Fibroblast of lung (primary cell): ENCODE measurements at regions not wholly inside any gene's neighbourhood (a gene's known extent, or its start where the extent isn't known, plus 50 kb on each side); places are given as distances from the start of the nearest gene placed in this dataset.
A peak's percentile ranks its signal among the peaks of the same experiment; 100 is the strongest.

Source experiments
- DNase-seq, 2 donors: peaks; one replicate each; pipeline versions ENCODE4 v3.0.0 to v3.0.0-alpha.2; 2010; ENCODE audit warnings: low read depth in 2 of 2
- H2AFZ ChIP-seq: 2 replicates; pipeline ENCODE4 v1.5.1; 2012; ENCODE audit warnings: low read length, control low read depth, inconsistent platforms
- H3K27ac ChIP-seq: 2 replicates; pipeline ENCODE4 v1.5.1; 2011; ENCODE audit warnings: low read length, control low read depth; ENCODE audit not compliant: insufficient read depth
- H3K27me3 ChIP-seq: 2 replicates; pipeline ENCODE4 v1.5.1; 2011; ENCODE audit warnings: mild to moderate bottlenecking, low read length; ENCODE audit not compliant: control insufficient read depth, insufficient read depth
- H3K36me3 ChIP-seq: 2 replicates; pipeline ENCODE4 v1.5.1; 2011; ENCODE audit warnings: low read length; ENCODE audit not compliant: control insufficient read depth, insufficient read depth
- H3K4me1 ChIP-seq: 2 replicates; pipeline ENCODE4 v1.5.1; 2011; ENCODE audit warnings: low read length; ENCODE audit not compliant: control insufficient read depth, insufficient read depth; ENCODE audit errors: extremely low read depth
- H3K4me2 ChIP-seq: 2 replicates; pipeline ENCODE4 v1.5.1; 2011; ENCODE audit warnings: low read length, control low read depth; ENCODE audit not compliant: insufficient read depth; ENCODE audit errors: extremely low read depth
- H3K4me3 ChIP-seq, 4 experiments: fragments of 200-600 bp in 1 of 4; sonication (generic) in 1 of 4; replicated peaks in 1 of 4; 2 replicates each; pipeline ENCODE4 v1.5.1; 2011 to 2016; ENCODE audit warnings: low read length in 4 of 4, low read depth in 3 of 4, mild to moderate bottlenecking in 3 of 4, control low read depth in 2 of 4, inconsistent platforms in 1 of 4, mixed read lengths in 1 of 4; ENCODE audit not compliant: insufficient read depth in 1 of 4; ENCODE audit errors: control extremely low read depth in 1 of 4
- H3K79me2 ChIP-seq: 2 replicates; pipeline ENCODE4 v1.5.1; 2012; ENCODE audit warnings: mild to moderate bottlenecking, low read length, inconsistent platforms; ENCODE audit not compliant: control insufficient read depth, insufficient read depth
- H3K9ac ChIP-seq: 2 replicates; pipeline ENCODE4 v1.5.1; 2011; ENCODE audit warnings: mild to moderate bottlenecking, low read length, control low read depth; ENCODE audit not compliant: insufficient read depth
- H3K9me3 ChIP-seq: 2 replicates; pipeline ENCODE4 v1.5.1; 2012; ENCODE audit warnings: low read depth, low read length; ENCODE audit not compliant: control insufficient read depth, insufficient read depth
- H4K20me1 ChIP-seq: 2 replicates; pipeline ENCODE4 v1.5.1; 2011; ENCODE audit warnings: low read length; ENCODE audit not compliant: control insufficient read depth, insufficient read depth; ENCODE audit errors: extremely low read depth
- CTCF ChIP-seq, 2 donors: IDR thresholded peaks in 1 of 2; conservative IDR thresholded peaks in 1 of 2; 1 replicate in 1 of 2; 2 replicates in 1 of 2; pipeline ENCODE4 v1.5.1; 2011 to 2012; ENCODE audit warnings: low read length in 2 of 2, control low read depth in 1 of 2, inconsistent platforms in 1 of 2, low read depth in 1 of 2, mild to moderate bottlenecking in 1 of 2
- EZH2 ChIP-seq: IDR thresholded peaks from 2 replicates; pipeline ENCODE4 v1.5.1; 2012; ENCODE audit warnings: low read length, control low read depth, mild to moderate bottlenecking; ENCODE audit errors: missing control alignments

DNA sequence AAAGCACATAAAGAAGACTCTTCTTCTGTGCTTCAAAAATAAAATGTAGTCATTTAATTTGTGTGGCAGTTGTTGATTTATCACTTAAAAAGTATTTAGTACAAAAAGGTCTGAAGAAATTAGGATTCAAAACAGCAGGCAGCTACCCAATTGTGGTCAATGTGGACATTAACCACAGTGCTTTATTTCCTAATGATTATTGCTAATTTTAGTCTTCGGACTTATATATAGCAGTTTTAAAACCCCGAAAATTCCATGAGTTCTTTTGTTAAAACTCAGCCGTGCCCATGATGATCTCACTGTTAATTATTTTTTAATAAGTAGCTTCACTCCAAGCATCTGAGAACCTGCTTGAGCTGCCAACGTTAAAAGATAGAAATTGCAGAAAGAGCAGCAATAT is 594.3 kb downstream of the STK39 start:
- no peak overlapping the region for H3K4me3 ChIP-seq
- no peaks in the 10 kb centered on the region for H4K20me1 ChIP-seq
- DNase-seq = peak in 1 of 2 donors; percentile 53
- no peak overlapping the region for H2AFZ ChIP-seq
- H3K27me3 ChIP-seq = no peaks in the 10 kb centered on the region
- TF ChIP-seq EZH2 (no peak), CTCF (conservative IDR thresholded peaks at IDR 0.05 in 1 of 2, IDR thresholded peaks at IDR 0.05 in 1 of 2; ENCODE audit: low read depth in 1 of 2, low read length in 2 of 2) (no peak)
- no peaks in the 10 kb centered on the region for H3K9me3 ChIP-seq
- no peak overlapping the region for H3K27ac ChIP-seq
- H3K36me3 ChIP-seq = no peaks in the 10 kb centered on the region
- H3K4me2 ChIP-seq = no peak overlapping the region
- no peaks in the 10 kb centered on the region for H3K79me2 ChIP-seq
- no peak overlapping the region for H3K9ac ChIP-seq
- no peaks in the 10 kb centered on the region for H3K4me1 ChIP-seq

- Histone ChIP-seq H3K27ac (no peak overlapping the region), H4K20me1 (no peaks in the 10 kb centered on the region), H3K9ac (no peak overlapping the region), H2AFZ (no peak overlapping the region), H3K27me3 (no peaks in the 10 kb centered on the region), H3K36me3 (no peaks in the 10 kb centered on the region), H3K4me3 (no peak overlapping the region), H3K4me1 (no peaks in the 10 kb centered on the region), H3K79me2 (no peaks in the 10 kb centered on the region), H3K4me2 (no peak overlapping the region), H3K9me3 (no peaks in the 10 kb centered on the region)
- TF ChIP-seq CTCF (conservative IDR thresholded peaks at IDR 0.05 in 1 of 2, IDR thresholded peaks at IDR 0.05 in 1 of 2; ENCODE audit: low read depth in 1 of 2, low read length in 2 of 2) = no peak
- no peak for TF ChIP-seq EZH2
- DNase-seq = peak in 1 of 2 donors; percentile 80
These were observed 595.0 kb downstream of the STK39 start for GRCh38 chr2:167652401-167652800.

DNA sequence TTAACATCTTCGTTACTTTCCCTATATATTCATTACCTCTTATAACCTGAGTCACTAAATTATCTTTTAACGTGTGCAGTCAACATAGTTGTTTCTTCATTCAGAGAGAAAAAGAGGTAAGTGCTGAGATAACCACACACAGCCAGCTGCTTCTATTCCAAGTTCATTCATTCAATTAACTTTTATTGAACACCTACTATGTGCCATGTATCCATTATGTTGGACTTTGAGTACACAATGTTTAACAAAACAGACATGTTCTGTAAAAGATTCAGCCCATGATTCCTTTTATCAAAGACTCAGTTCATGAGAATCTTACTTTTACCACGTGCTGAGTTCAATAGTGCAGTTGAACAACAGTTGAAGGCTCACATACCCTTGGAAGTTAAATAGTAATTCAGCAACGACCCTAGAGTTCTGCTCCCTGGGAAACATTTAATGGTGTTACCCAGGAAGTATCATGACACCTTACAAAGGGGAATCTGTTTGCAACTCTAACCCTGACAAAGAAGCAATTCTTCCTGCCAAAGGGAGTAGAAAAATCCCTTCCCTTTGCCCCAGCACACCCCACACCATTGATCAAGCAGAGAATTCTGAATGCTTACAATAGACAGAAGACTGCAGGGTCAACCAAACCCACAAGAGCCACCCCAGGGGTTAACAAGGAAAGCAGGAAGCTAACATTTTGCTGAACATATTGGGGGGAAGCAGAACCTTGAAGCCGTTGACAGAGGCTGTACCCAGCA is 595.8 kb downstream of the STK39 start:
- no peak for DNase-seq
- Histone ChIP-seq H3K9ac (no peak overlapping the region), H3K27ac (no peak overlapping the region), H2AFZ (no peak overlapping the region), H3K4me1 (no peaks in the 10 kb centered on the region), H3K79me2 (no peaks in the 10 kb centered on the region), H3K4me2 (no peak overlapping the region), H4K20me1 (no peaks in the 10 kb centered on the region), H3K9me3 (no peaks in the 10 kb centered on the region), H3K4me3 (no peak overlapping the region), H3K27me3 (no peaks in the 10 kb centered on the region), H3K36me3 (no peaks in the 10 kb centered on the region)
- TF ChIP-seq CTCF (conservative IDR thresholded peaks at IDR 0.05 in 1 of 2, IDR thresholded peaks at IDR 0.05 in 1 of 2; ENCODE audit: low read depth in 1 of 2, low read length in 2 of 2) (no peak), EZH2 (no peak)
